ENCODE measurements at regions not wholly inside any gene's neighbourhood (a gene's known extent, or its start where the extent isn't known, plus 50 kb on each side); places are given as distances from the start of the nearest gene placed in this dataset.

GRCh38 chr3:165667676-165668075 lies 169.5 kb downstream of the BCHE start:
- Histone ChIP-seq H4K91ac (ENCODE audit: insufficient read depth, low read depth, low read length) (no peak overlapping the region), H3K79me1 (ENCODE audit: low read depth in 1 of 2, low read length in 2 of 2) (no peaks in the 10 kb centered on the region), H3K4me2 (ENCODE audit: low read depth, low read length) (no peak overlapping the region), H3K27me3 (ENCODE audit: control insufficient read depth, insufficient read depth, low read length) (no peaks in the 10 kb centered on the region), H3K23ac (ENCODE audit: low read depth, low read length) (no peak overlapping the region), H3K56ac (ENCODE audit: extremely low read depth, insufficient read depth, low read length) (no peak overlapping the region), H3K4me1 (ENCODE audit: control insufficient read depth, insufficient read depth, low read length) (no peaks in the 10 kb centered on the region), H3K9me1 (ENCODE audit: insufficient read depth, low read length) (no peaks in the 10 kb centered on the region), H3K27ac (ENCODE audit: insufficient read depth, low read length) (no peak overlapping the region), H3K36me3 (ENCODE audit: control insufficient read depth, insufficient read depth, low read length) (no peaks in the 10 kb centered on the region), H3K9me3 (ENCODE audit: control insufficient read depth, insufficient read depth, low read length) (no peaks in the 10 kb centered on the region), H4K5ac (ENCODE audit: low read depth, low read length) (no peak overlapping the region), H3K4ac (ENCODE audit: low read depth, low read length) (no peak overlapping the region), H4K8ac (ENCODE audit: low read depth in 2 of 2, low read length in 2 of 2) (no peak overlapping the region), H2AK5ac (ENCODE audit: low read depth, low read length) (no peak overlapping the region), H3K18ac (ENCODE audit: low read depth, low read length) (no peak overlapping the region), H2BK5ac (ENCODE audit: low read depth, low read length, poor library complexity, severe bottlenecking) (no peak overlapping the region), H2AFZ (replicated peaks; ENCODE audit: low read length, poor library complexity) (no peak overlapping the region), H3K4me3 (ENCODE audit: insufficient read depth, low read depth, low read length) (no peak overlapping the region), H2AK9ac (replicated peaks; ENCODE audit: low read depth, low read length, poor library complexity) (no peak overlapping the region), H3K14ac (replicated peaks; ENCODE audit: low read depth, low read length) (no peak overlapping the region), H2BK20ac (ENCODE audit: low read depth, low read length) (no peak overlapping the region), H2BK15ac (ENCODE audit: low read depth, low read length) (no peak overlapping the region), H4K20me1 (ENCODE audit: insufficient read depth, low read length) (no peaks in the 10 kb centered on the region), H3K9ac (ENCODE audit: low read depth, low read length) (no peak overlapping the region), H2BK120ac (ENCODE audit: low read depth, low read length) (no peak overlapping the region)
- ATAC-seq (ENCODE audit: low read depth) (no peak), DNase-seq (no peak)
- TF ChIP-seq USF2 (IDR thresholded peaks at IDR 0.05; ENCODE audit: low read depth, low read length) (no peak), RAD21 (IDR thresholded peaks at IDR 0.05; ENCODE audit: low read length) (no peak), MAFK (IDR thresholded peaks at IDR 0.05; ENCODE audit: low read depth, low read length) (no peak), MXI1 (IDR thresholded peaks at IDR 0.05; ENCODE audit: borderline replicate concordance, low read depth, low read length) (no peak), POLR2A (IDR thresholded peaks at IDR 0.05; ENCODE audit: low read depth, low read length) (no peak), CEBPB (IDR thresholded peaks at IDR 0.05; ENCODE audit: low read depth, low read length) (no peak), CTCF (conservative IDR thresholded peaks at IDR 0.05; ENCODE audit: low read depth, low read length) (no peak), CHD1 (IDR thresholded peaks at IDR 0.05; ENCODE audit: low read depth, low read length) (no peak)
- in situ Hi-C loops (cut with MboI; ENCODE audit: low sequenced_read_pairs): no loop called here
- BruUV-seq (replicated peaks): no TSS peak
- dilution Hi-C loops (cut with HindIII; ENCODE audit: low sequenced_read_pairs, unreplicated experiment): no loop called here
- WGBS, 2 experiments (ENCODE audit: extremely low coverage in 2 of 2, insufficient read length in 1 of 2): no CpG with 5 or more reads among the region's 2 CpGs
- ChIA-PET CTCF (no interaction called here), POLR2A (ENCODE audit: unreplicated experiment) (no interaction called here)
- intact Hi-C loops (cut with micrococcal nuclease): no loop called here

All from IMR-90 (cell line).